Neuronal stem cell (in vitro differentiated cells): ENCODE measurements at regions not wholly inside any gene's neighbourhood (a gene's known extent, or its start where the extent isn't known, plus 50 kb on each side); places are given as distances from the start of the nearest gene placed in this dataset.

ENCODE experiments used
- DNase-seq: peaks from one replicate; pipeline ENCODE4 v3.0.0-alpha.2; 2013; ENCODE audit warnings: low spot score
- H2AFZ ChIP-seq: one replicate; pipeline ENCODE4 v1.6.1; 2013; ENCODE audit warnings: mild to moderate bottlenecking, low read length, inconsistent platforms
- H2AK5ac ChIP-seq: 2 replicates; pipeline ENCODE4 v1.6.1; 2013; ENCODE audit warnings: low read depth, mild to moderate bottlenecking, inconsistent platforms, low read length, moderate library complexity, mixed read lengths
- H2BK120ac ChIP-seq: 2 replicates; pipeline ENCODE4 v1.6.1; 2013; ENCODE audit warnings: low read depth, mild to moderate bottlenecking, inconsistent platforms, low read length, moderate library complexity, mixed read lengths
- H2BK12ac ChIP-seq: one replicate; pipeline ENCODE4 v1.6.1; 2013; ENCODE audit warnings: low read length, inconsistent platforms
- H2BK15ac ChIP-seq: 2 replicates; pipeline ENCODE4 v1.6.1; 2013; ENCODE audit warnings: mild to moderate bottlenecking, low read length, inconsistent platforms, mixed read lengths
- H2BK5ac ChIP-seq: one replicate; pipeline ENCODE4 v1.6.1; 2013; ENCODE audit warnings: inconsistent platforms, mild to moderate bottlenecking, low read length, moderate library complexity
- H3K14ac ChIP-seq: one replicate; pipeline ENCODE4 v1.6.1; 2013; ENCODE audit warnings: low read length, inconsistent platforms
- H3K18ac ChIP-seq: 2 replicates; pipeline ENCODE4 v1.6.1; 2013; ENCODE audit warnings: low read length, inconsistent platforms
- H3K23ac ChIP-seq: 2 replicates; pipeline ENCODE4 v1.6.1; 2013; ENCODE audit warnings: low read depth, mild to moderate bottlenecking, mixed read lengths, low read length, inconsistent platforms; ENCODE audit not compliant: poor library complexity
- H3K27ac ChIP-seq: replicated peaks from 3 replicates; pipeline ENCODE4 v1.5.1; 2013; ENCODE audit warnings: low read length, inconsistent platforms
- H3K27me3 ChIP-seq, 3 experiments: 2 replicates each; pipeline ENCODE4 v1.6.1; 2013; ENCODE audit warnings: low read length in 3 of 3, mild to moderate bottlenecking in 2 of 3, inconsistent platforms in 1 of 3, low read depth in 1 of 3, mixed read lengths in 1 of 3, moderate library complexity in 1 of 3; ENCODE audit not compliant: control insufficient read depth in 3 of 3, insufficient read depth in 3 of 3
- H3K36me3 ChIP-seq, 2 donors: replicated peaks in 1 of 2; 2 replicates each; pipeline ENCODE4 v1.6.1; 2013; ENCODE audit warnings: low read length in 2 of 2; ENCODE audit not compliant: control insufficient read depth in 2 of 2, insufficient read depth in 2 of 2
- H3K4ac ChIP-seq: 2 replicates; pipeline ENCODE4 v1.6.1; 2013; ENCODE audit warnings: inconsistent platforms, mild to moderate bottlenecking, low read length, moderate library complexity
- H3K4me1 ChIP-seq, 2 donors: 1 replicate in 1 of 2; 2 replicates in 1 of 2; pipeline ENCODE4 v1.6.1; 2013; ENCODE audit warnings: low read length in 2 of 2, low read depth in 1 of 2; ENCODE audit not compliant: control insufficient read depth in 2 of 2, insufficient read depth in 1 of 2
- H3K4me2 ChIP-seq: one replicate; pipeline ENCODE4 v1.6.1; 2013; ENCODE audit warnings: mild to moderate bottlenecking, low read length, inconsistent platforms; ENCODE audit not compliant: insufficient read depth, poor library complexity, severe bottlenecking
- H3K4me3 ChIP-seq, 2 donors: 2 replicates each; pipeline ENCODE4 v1.5.1; 2013; ENCODE audit warnings: low read length in 2 of 2, mild to moderate bottlenecking in 2 of 2, inconsistent platforms in 1 of 2, moderate library complexity in 1 of 2
- H3K79me1 ChIP-seq: one replicate; pipeline ENCODE4 v1.6.1; 2013; ENCODE audit warnings: low read depth, mild to moderate bottlenecking, inconsistent platforms, low read length, moderate library complexity
- H3K9ac ChIP-seq: one replicate; pipeline ENCODE4 v1.6.1; 2013; ENCODE audit warnings: mild to moderate bottlenecking, low read depth, low read length, inconsistent platforms; ENCODE audit not compliant: poor library complexity
- H3K9me3 ChIP-seq, 2 donors: replicated peaks in 1 of 2; 2 replicates each; pipeline versions ENCODE3 to v1.6.1; 2013; ENCODE audit warnings: low read length in 2 of 2, mild to moderate bottlenecking in 2 of 2, inconsistent platforms in 1 of 2, low read depth in 1 of 2, mixed read lengths in 1 of 2, moderate library complexity in 1 of 2; ENCODE audit not compliant: control insufficient read depth in 2 of 2, insufficient read depth in 1 of 2
- H4K8ac ChIP-seq: one replicate; pipeline ENCODE4 v1.6.1; 2013; ENCODE audit warnings: low read depth, mild to moderate bottlenecking, inconsistent platforms, low read length, moderate library complexity
- H4K91ac ChIP-seq: one replicate; pipeline ENCODE4 v1.6.1; 2013; ENCODE audit warnings: low read length, low read depth, mild to moderate bottlenecking, inconsistent platforms; ENCODE audit not compliant: poor library complexity
- WGBS, 2 donors: extraction: QIAGEN DNeasy Blood & Tissue Kit; methylation state at CpG; one replicate each; pipeline ENCODE4 v1.1.7; 2013; ENCODE audit warnings: missing lambda C conversion rate in 2 of 2, mixed read lengths in 1 of 2; ENCODE audit not compliant: insufficient read length in 2 of 2, insufficient replicate concordance in 1 of 2; ENCODE audit errors: extremely low coverage in 2 of 2; 5-methylcytosine and 5-hydroxymethylcytosine counted together

- H2BK15ac ChIP-seq: no peak overlapping the region
- no peak for DNase-seq
- H3K36me3 ChIP-seq: no peaks in the 10 kb centered on the region
- no peak overlapping the region for H3K14ac ChIP-seq
- H3K9ac ChIP-seq: no peak overlapping the region
- H3K27ac ChIP-seq: no peak overlapping the region
- H3K18ac ChIP-seq: no peak overlapping the region
- no peak overlapping the region for H3K4me3 ChIP-seq
- H3K79me1 ChIP-seq: no peaks in the 10 kb centered on the region
- no peak overlapping the region for H2BK12ac ChIP-seq
- H3K4ac ChIP-seq: no peak overlapping the region
- H4K91ac ChIP-seq: no peak overlapping the region
- peak overlapping the region; percentile 70 for H2AFZ ChIP-seq
- H4K8ac ChIP-seq: no peak overlapping the region
- H3K27me3 ChIP-seq: no peaks in the 10 kb centered on the region
- H3K4me2 ChIP-seq: no peak overlapping the region
- H3K9me3 ChIP-seq: no peaks in the 10 kb centered on the region
- H2AK5ac ChIP-seq: no peak overlapping the region
- no peak overlapping the region for H2BK120ac ChIP-seq
- no CpG with 5 or more reads among the region's 20 CpGs for WGBS, 2 donors
- H2BK5ac ChIP-seq: no peak overlapping the region
- H3K23ac ChIP-seq: no peak overlapping the region
- peaks cover 2 to 4% of the 10 kb centered on the region in 2 donors for H3K4me1 ChIP-seq
Observed at GRCh38 chr15:31235311-31236183, 91.1 kb upstream of the KLF13 start.

GRCh38 chr15:31236184-31237042 lies 90.2 kb upstream of the KLF13 start:
- no peaks in the 10 kb centered on the region for H3K36me3 ChIP-seq
- no peak overlapping the region for H3K4me2 ChIP-seq
- no peak overlapping the region for H3K14ac ChIP-seq
- DNase-seq: no peak
- H3K27ac ChIP-seq: no peak overlapping the region
- no peak overlapping the region for H2BK15ac ChIP-seq
- no peak overlapping the region for H2BK12ac ChIP-seq
- H3K4ac ChIP-seq: no peak overlapping the region
- H3K27me3 ChIP-seq: no peaks in the 10 kb centered on the region
- H3K4me3 ChIP-seq: no peak overlapping the region
- no peak overlapping the region for H3K18ac ChIP-seq
- H2AFZ ChIP-seq: peak overlapping the region; percentile 70
- H4K91ac ChIP-seq: no peak overlapping the region
- H4K8ac ChIP-seq: no peak overlapping the region
- H2AK5ac ChIP-seq: no peak overlapping the region
- H2BK5ac ChIP-seq: no peak overlapping the region
- H3K9me3 ChIP-seq: no peaks in the 10 kb centered on the region
- no peak overlapping the region for H3K23ac ChIP-seq
- H3K9ac ChIP-seq: no peak overlapping the region
- no CpG with 5 or more reads among the region's 19 CpGs for WGBS, 2 donors
- peaks cover 2 to 4% of the 10 kb centered on the region in 2 donors for H3K4me1 ChIP-seq
- no peaks in the 10 kb centered on the region for H3K79me1 ChIP-seq
- H2BK120ac ChIP-seq: no peak overlapping the region

GRCh38 chr15:31237043-31237324 lies 89.7 kb upstream of the KLF13 start:
- Histone ChIP-seq H3K27ac (no peak overlapping the region), H2BK15ac (no peak overlapping the region)
- no CpG with 5 or more reads among the region's 3 CpGs for WGBS, 2 donors

GRCh38 chr15:31238906-31239305 lies 87.7 kb upstream of the KLF13 start:
- Histone ChIP-seq H3K14ac (no peak overlapping the region), H3K36me3 (no peaks in the 10 kb centered on the region), H3K27ac (no peak overlapping the region), H3K4ac (no peak overlapping the region), H3K9ac (no peak overlapping the region), H3K4me1 (peaks cover 2 to 4% of the 10 kb centered on the region in 2 donors), H4K8ac (no peak overlapping the region), H3K23ac (no peak overlapping the region), H4K91ac (no peak overlapping the region), H2AK5ac (no peak overlapping the region), H2BK15ac (no peak overlapping the region), H2BK12ac (no peak overlapping the region), H3K18ac (no peak overlapping the region), H3K9me3 (no peaks in the 10 kb centered on the region), H3K27me3 (no peaks in the 10 kb centered on the region), H3K4me2 (no peak overlapping the region), H3K79me1 (peaks cover 2% of the 10 kb centered on the region), H2BK5ac (no peak overlapping the region), H2AFZ (no peak overlapping the region), H3K4me3 (no peak overlapping the region), H2BK120ac (no peak overlapping the region)
- no CpG with 5 or more reads among the region's 1 CpG for WGBS, 2 donors
- no peak for DNase-seq

More at GRCh38 chr15:31237043-31237324, 89.7 kb upstream of the KLF13 start:
- no peaks in the 10 kb centered on the region for H3K36me3 ChIP-seq
- H3K4me1 ChIP-seq: peaks cover 2 to 4% of the 10 kb centered on the region in 2 donors
- no peak overlapping the region for H2BK12ac ChIP-seq
- H2BK5ac ChIP-seq: no peak overlapping the region
- no peak overlapping the region for H2BK120ac ChIP-seq
- H3K4me2 ChIP-seq: no peak overlapping the region
- H3K27me3 ChIP-seq: no peaks in the 10 kb centered on the region
- H3K23ac ChIP-seq: no peak overlapping the region
- H3K9me3 ChIP-seq: no peaks in the 10 kb centered on the region
- peak overlapping the region; percentile 32 for H3K18ac ChIP-seq
- no peak for DNase-seq
- no peak overlapping the region for H3K14ac ChIP-seq
- no peak overlapping the region for H3K4me3 ChIP-seq
- no peak overlapping the region for H2AFZ ChIP-seq
- no peak overlapping the region for H4K91ac ChIP-seq
- H4K8ac ChIP-seq: no peak overlapping the region
- H3K9ac ChIP-seq: no peak overlapping the region
- H2AK5ac ChIP-seq: no peak overlapping the region
- H3K4ac ChIP-seq: no peak overlapping the region
- H3K79me1 ChIP-seq: no peaks in the 10 kb centered on the region
